A204.1 (cell line): ENCODE measurements at regions not wholly inside any gene's neighbourhood (a gene's known extent, or its start where the extent isn't known, plus 50 kb on each side); places are given as distances from the start of the nearest gene placed in this dataset.

Source experiments
- FAIRE-seq: peaks from 2 replicates; lab custom pipeline; 2012; peaks lifted over from hg19 to GRCh38; lab: Jason Lieb, UNC

DNA sequence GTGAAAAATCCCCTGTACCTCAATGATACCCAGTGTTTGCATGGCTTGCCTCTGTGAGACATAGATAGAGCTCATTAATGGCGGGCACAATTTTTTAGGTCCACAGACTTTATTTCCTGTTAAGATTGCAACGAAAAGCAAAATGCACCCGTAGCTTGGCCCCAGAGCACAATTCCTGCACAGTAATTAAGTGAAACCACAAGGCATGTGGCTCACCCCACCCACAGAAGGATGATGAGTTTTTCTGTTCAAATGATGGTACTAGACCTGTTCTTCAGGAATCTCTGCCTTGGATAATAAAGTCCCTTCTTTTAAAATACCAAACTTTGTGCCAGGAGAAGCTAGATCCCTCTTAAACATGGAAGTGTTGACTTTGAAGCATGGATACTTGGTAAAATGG is 738.1 kb downstream of the QKI start:
- no peak for FAIRE-seq

DNA sequence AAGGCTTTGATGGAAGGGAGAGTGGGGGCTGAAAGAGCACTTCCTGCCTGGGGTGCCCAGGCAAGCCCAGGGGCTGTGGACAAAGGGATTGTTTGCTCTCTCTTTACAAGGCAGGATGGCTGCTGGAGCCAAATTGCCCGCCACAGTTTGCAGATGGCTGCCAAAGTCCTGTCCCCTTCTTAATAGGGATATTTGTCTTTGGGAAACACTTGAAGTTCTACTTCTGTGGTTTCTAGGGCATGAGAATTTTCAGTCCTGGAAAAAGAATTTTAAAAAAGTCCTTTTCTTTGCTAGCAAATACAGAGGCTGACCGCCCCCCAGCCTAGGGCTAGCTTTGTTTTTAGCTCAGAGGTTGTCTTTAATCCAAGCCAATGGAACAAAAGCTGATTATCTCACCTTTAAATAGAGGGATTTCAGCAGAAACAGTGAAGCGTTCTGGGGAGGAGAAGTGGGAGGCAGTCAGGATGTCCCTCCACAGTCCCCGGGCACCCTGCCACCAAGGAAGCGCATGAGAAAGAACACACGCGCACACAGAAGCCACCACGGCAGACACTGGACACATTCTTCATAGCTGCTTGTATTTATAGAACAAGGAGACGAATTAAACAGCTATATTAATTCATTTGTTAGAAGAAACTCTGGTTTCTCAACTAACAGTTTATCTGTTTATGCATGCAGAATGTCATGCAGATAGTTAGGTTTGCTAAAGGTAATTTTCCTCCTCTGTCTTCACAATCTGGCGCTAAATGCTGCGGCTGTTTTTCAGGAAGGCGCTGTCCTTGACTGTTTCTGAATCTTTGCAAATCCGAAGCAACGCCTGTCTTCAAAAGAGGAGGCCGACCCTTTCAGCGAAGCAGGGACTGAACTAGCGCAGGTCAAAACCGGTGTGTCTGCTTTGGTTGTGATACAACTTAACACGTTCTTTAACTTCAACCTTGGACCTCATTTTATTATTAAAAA is 736.9 kb downstream of the QKI start:
- FAIRE-seq, result no peak

DNA sequence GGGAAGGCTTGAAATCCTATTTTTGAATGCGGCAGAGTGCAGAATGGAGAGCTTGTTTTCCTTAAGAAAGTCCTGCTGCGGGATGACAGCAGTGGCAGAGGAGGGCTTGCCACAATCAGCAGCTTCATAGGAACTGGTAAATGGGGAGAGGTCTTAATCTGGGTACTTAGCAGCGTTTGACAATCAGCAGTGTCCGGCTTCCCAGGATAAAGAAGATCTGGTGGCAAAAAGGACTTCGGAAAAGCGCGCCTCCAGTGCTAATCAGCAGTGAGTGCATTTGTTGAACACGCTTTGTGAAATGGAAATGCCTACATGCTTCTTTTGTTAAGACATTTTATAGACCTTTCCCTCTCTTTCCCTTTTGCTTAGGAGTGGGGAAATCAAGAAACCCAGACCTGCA is 735.7 kb downstream of the QKI start:
- no peak for FAIRE-seq

DNA sequence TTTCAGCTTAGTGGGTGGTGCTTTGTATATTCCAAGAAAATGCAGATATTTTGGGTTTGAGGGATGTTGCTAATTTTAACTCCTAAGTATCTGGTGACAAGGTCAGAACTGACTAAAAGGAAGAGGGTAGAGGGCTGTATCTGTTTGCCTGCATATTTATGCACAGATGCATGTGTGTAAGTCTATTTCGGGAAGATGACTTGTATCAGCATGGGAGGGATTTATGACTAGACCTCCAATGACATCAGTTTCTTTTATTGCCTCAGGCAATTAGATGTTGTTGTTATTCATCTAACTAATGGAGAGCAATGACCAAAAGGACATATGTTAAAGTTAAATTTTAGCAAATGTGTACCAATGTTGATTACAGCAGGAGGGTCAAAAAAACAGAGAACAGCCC is 734.3 kb downstream of the QKI start:
- FAIRE-seq, result no peak

DNA sequence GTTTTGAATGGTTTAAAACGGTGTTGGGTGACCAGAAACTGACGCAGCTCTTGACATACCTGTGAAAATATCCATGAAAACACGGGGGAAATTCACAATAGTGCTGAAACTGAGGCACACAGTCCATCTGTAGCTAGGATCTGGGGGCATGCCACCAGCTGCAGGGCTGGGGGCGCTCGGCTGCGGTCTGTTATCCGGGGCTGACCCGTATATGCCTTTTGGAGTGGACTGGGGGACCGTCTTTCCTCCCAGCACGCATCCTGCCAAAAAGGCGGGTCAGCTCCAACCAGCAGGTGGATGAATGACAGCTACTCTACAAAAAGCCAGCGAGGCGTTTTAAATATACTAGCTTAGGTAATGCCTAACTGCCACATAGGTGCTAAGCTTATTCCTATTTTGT is 729.8 kb downstream of the QKI start:
- FAIRE-seq, result no peak

DNA sequence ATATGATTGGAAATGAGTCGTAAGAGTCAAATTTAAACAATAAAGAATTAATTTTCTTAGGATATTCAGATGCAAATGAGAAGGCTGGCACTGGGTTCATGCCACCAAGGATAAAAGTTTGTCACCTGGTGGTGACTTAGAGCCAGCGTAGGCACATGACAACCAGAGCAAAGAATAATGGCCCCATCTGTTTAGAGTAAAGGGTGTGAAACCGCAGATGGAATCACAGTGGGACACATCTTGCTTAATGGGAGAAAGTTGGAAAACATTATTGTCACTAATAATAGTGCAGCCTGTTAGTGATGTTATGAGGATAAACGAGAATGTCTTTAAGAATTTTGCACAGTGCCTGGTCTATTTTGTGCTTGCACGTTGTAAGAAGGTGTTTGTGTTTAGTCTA is 727.8 kb downstream of the QKI start:
- FAIRE-seq, result no peak

DNA sequence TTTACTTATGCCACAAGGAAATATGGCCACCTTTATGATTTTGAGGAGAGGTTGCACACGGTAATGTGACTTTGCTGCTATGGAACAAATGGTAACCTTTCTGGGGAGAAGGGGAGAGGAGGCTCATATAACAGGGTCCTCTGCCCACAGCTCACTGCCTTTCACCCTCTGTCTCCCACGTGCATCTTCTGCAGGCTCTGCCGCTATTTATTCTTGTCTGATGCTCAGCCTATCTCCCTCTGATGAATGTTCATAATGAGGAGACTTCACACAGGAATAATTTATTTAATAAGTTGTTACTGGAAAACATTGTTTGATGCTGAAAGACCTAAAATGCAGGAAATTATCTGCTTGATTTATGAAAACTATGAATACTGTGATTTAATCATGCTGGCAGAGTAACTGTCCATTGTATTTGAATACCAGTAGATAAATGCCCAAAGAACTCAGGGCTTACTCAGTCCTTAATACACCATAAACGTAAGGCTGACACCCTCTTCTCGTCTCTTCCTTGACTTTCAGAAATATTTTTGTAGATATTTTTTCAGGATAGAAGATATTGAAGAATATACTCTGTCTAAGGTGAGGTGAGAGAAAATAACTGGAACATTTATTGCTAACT is 721.1 kb downstream of the QKI start:
- no peak for FAIRE-seq

DNA sequence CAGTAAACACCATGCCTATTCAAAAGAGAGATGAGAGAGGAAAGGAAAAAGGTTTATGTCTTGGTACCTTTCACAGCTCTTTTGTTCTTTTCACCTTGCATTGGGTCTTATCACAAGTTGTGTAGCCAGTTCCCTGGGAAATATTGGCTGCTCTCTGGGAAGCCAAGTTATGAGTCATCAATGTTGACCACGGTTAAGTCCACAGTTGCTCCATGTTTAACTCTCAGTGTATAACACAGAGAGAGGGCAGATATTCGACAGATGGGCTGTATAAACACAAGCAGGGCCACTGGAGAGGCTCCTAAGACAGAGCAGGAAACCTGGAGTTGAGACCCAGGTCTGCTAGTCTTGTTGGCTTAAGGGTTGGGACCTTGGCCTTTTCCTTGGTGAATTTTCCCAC is 718.6 kb downstream of the QKI start:
- FAIRE-seq, result no peak

DNA sequence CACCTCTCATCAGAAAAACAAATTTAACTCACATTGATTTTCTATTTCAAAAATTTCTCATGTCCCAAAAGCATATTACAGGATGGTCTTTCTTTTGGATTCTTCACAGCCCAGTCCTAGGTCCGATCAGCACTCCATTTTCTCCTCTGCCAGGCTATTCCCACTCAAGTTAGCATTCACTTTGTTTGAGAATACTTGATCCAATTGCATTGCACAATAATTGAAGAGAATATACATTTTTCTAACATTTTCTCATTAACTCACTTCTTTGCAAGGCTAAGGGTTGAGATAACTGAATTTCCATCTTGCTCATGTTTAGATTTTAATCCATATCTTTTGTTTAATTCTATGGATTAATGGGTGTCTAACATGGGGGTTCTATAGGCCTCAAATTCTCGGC is 716.1 kb downstream of the QKI start:
- FAIRE-seq, result no peak

DNA sequence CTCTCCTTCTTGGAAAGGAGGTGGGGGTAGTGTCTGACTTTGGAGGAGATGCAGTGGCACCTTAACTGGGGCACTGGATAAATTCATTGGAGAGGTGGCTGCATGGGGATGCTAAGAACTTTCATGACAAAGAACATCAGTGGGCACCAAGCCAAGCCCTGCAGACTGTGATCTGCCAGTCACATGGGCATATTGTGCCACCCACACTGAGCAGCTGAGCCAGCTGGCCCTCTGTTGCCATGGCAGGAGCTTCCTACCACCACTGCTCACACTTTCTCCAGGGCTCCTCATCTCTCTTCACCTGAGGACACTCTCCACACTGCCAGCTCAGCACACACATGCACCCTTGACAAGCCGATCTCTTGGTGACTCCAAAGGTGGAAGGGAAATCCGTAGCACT is 715.6 kb downstream of the QKI start:
- no peak for FAIRE-seq

DNA sequence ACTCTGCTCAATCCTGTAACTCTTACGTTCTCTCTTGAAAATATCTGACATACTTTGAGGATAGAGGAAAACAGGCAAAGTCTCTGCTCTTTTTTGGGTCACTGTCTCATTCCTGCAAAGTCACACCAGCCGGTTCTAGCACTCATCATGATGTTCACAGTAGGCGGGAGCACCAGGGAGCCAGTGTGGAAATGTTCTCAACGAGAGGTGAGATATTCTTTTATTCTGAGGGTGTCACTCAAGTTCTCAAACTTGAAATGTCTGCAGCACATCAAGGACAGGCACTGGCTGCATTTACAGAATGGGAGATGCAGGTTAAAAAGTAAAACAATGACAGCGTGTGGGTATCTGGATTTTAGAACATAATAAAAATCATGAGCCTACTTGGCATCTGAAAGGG is 714.7 kb downstream of the QKI start:
- FAIRE-seq, result no peak

DNA sequence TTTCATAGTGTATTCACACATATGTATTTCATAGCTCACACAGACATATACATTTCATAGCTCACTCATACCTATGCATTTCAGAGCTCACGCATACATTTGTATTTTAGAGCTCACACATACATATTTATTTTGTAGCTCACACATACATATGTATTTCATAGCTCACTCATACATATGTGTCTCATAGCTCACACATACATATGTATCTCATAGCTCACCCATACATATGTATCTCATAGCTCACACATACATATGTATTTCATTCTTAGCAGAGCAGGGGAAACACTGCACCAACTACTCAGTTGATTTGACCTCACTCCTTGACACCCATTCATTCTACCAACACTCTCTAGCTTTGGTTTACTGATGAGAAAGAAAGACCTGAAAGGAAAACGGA is 713.6 kb downstream of the QKI start:
- FAIRE-seq, result no peak

DNA sequence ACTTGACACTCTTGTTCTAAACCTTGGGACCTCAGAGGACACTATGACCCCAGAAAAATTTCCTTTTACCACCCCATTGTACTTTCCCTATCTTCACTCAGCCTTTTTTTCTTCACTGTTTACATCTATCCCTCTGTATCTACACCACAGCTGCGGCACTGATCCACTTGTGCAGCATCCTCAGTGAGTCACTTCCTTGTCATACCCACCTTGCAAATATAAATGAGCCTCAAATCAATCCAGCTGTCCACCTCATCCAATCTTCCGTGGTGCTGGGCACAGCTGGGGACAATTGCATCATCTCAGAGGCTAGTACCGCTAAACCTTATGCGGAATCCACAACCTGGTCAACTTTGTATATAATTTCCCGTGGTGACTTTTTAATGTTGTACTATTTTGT is 710.5 kb downstream of the QKI start:
- FAIRE-seq, result no peak

DNA sequence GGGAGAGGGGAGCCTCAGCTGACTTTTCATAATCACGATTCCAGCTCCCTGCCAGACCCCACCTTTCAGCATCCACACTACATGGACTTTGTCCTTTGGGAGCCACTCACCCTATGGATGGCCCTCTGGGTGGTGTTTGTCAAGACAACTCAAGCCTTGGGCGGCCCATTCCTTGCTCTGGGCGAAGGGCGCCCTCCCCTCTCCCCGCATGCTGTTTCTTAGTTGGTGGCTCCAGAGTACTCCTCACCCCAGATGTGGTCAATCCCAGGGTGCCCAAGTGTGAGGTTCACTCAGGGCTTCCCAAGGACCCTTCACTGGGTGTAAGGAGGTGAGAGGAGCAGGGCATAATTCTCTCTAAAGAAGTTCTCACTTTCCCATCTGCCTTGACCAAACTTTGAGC is 710.0 kb downstream of the QKI start:
- no peak for FAIRE-seq

DNA sequence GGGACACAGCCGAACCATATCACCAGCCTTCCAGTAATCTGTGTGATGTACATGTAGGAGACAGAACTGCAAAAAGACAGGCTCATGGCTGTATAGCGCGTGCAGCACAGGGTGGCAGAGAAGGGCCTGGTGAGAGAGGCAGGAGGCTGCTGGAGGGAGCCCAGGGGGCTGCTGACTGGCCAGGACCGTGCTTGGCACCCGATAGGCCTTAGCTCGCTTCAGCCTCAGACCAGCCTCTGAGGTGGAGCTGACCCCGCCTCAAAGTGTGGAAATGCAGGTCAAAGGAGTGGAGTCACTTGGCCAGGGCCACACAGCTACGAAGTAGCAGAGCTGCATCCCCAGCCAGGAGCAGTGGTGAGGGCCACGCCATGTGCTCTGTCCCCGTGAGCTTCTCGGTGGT is 707.6 kb downstream of the QKI start:
- FAIRE-seq, result no peak

DNA sequence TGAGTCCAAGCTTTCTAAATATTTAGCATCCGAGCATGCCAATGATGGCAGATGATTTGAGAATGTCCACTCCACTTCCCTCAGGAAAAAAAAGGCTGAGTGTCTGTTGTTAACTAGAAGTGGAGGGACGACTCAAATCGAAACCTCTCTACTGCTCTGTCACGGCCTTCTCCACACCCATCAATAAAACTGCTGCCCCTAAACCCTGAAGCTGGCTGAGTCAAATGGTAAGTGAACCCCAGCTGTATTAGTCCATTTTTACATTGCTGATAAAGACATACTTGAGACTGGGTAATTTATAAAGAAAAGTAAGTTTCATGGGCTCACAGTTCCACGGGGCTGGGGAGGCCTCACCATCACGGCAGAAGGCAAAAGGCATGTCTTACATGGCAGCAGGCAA is 707.0 kb downstream of the QKI start:
- no peak for FAIRE-seq

DNA sequence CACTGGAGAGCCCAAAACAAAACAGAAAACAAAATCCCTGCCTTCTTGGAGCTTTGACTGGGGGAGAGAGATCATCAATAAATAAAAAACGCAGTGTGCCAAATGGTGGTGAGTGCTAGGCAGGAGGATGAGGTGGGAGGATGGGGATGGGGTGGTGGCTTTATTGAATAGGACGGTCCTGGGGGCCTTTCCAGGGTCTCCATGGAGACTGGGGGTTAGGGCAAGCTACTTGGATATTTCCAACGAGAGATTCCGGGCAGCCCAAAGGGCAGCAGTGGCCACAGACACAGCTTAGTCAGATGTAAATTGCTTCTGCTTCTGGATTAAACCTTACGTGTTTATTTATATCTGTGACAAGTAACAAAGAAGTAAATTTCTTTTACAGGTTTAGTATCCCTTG is 700.1 kb downstream of the QKI start:
- FAIRE-seq, result no peak

DNA sequence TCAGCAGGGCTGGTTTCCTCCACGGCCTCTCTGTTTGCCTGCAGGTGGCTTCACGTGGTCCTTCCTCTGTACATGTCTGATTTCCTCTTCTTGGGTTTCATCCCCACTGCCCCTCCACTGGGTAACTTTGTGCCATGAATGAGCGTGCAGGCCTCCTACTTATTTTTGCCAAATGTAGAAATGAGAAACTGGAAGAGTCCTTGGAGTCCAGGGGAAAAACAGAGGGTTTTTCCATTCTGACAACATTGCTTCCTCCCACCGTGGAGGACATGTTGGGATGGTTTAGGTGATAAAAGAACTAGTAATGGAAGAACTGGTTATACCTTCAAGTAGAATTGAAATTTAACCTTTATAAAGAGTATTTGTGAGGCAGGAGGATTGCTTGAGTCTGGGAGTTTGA is 699.5 kb downstream of the QKI start:
- FAIRE-seq, result no peak

DNA sequence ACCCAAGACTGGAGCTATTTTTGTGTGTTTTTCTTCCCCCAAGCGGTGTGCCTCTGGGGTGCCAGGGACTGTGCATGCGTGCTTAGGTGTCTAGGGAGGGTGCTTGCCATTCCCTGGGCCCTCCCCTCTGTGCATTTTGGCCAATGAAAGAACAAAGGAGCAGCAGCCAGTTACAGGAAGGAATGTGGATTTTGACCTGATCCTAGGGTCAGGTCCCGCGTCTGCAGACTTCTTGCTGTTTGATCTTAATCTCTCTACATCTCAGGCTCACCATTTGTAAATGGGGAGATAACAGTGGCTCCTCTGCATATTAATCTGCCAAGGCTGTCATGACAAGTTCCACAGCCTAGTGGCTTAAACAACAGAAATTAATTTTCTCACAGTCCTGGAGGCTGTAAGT is 699.1 kb downstream of the QKI start:
- FAIRE-seq, result no peak

DNA sequence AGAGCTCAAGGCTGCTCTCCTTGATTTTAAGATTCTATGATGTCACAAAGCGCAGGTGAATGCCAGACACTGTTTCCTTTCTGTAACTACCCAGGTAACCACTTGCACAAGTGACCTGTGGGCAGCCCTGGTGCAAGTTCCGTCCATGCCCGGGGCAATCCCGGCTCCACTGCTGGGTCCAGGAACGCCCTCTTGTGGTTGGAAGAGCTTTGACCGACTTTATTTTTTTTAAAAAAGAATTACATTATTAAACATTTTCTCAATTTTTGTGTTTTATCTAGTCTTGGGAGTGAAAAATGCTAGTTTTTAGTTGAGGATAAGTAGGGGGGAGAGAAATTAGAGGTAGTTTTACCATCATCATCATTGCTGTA is 695.2 kb downstream of the QKI start:
- FAIRE-seq, result no peak

DNA sequence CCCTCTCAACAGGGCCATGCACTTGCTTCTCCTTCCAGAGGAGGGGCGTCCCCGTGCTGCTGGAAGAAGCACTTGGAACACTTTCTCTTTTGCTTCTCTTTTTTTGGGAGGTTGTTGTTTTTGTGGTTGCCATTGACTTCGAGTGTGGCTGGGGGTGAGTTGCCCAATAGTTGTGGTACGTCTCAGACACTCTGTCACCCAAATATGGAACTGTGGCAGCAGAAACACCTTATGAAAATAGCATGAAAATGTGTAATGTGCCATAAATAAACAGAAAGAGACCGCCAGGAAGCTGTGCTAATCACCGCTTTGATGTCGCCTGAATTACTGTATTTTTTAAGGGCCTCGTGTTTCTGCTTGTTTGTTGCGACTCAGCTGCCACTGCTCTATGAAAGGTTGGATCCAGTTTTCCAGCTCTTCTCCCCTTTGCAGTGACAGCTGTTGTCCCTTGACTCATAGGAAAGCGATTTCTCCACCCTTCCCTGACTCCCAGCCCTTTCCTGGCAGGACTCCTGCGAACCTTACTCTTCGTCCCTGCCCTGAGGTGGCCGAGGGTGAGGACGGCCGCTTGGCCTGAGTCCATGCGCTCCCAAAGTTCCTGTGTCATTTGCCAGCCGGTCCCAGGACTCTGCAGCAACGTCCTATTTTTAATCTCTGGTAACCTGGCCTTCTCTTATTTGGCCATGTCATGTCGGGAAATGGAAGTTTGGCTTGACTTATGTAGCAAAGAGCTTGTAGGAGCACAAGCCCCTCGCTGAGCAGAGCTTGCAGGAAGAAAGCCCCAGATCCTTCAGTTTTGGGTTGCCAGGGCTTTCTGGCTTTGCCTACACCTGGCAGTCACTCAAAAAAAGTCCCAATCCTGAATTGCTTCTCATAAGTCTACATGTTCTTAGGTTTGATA is 694.6 kb downstream of the QKI start:
- FAIRE-seq, result no peak

DNA sequence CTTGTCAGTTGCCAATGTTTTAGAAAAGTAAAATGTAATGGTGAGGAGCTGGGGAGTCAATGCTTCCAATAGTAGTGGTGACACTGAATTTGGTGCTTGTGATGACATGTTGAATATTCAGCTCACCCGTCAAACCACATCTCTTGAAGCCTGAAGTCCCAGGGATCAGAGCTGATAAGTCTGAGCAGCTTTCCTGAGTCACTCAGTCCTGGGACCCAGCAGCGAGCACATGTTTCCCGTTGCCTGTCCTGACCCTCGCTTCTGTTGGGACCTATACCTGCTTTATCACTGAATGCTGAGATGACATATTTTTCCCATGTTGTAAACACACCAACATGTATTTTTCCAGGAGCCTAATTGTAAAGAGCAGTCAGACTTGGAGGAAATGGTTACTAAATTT is 693.6 kb downstream of the QKI start:
- no peak for FAIRE-seq
